ENCODE measurements at regions not wholly inside any gene's neighbourhood (a gene's known extent, or its start where the extent isn't known, plus 50 kb on each side); places are given as distances from the start of the nearest gene placed in this dataset.

DNA sequence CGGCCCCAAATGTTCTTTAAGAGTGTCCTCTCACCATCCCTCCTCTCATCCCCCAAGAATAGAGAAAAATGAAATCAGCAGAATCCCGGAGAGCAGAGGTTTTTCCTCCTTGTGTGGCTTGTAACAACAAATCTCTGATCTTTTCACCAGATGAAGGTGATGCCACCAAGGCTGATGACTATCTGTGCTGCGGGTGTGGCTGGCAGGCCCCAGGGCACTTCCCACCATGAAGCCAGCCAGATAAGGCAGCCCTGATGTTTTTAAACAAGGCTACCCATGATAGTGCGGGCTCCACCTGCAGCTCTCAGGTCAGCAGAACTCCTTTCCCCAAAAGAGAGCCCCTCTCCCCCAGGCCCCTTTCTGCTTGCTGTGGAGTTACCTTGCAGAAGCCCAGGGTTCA, 58.0 kb upstream of the PARP11 start:
- TF ChIP-seq, protein P1, sequence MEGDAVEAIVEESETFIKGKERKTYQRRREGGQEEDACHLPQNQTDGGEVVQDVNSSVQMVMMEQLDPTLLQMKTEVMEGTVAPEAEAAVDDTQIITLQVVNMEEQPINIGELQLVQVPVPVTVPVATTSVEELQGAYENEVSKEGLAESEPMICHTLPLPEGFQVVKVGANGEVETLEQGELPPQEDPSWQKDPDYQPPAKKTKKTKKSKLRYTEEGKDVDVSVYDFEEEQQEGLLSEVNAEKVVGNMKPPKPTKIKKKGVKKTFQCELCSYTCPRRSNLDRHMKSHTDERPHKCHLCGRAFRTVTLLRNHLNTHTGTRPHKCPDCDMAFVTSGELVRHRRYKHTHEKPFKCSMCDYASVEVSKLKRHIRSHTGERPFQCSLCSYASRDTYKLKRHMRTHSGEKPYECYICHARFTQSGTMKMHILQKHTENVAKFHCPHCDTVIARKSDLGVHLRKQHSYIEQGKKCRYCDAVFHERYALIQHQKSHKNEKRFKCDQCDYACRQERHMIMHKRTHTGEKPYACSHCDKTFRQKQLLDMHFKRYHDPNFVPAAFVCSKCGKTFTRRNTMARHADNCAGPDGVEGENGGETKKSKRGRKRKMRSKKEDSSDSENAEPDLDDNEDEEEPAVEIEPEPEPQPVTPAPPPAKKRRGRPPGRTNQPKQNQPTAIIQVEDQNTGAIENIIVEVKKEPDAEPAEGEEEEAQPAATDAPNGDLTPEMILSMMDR (conservative IDR thresholded peaks at IDR 0.05 in 1 of 2, IDR thresholded peaks at IDR 0.05 in 1 of 2; ENCODE audit: extremely low read depth in 1 of 2, insufficient read depth in 1 of 2, low read depth in 1 of 2, low read length in 2 of 2): no peak
- no peak for TF ChIP-seq EZH2 (IDR thresholded peaks at IDR 0.05; ENCODE audit: borderline replicate concordance, low read length)
